Activated CD4-positive, alpha-beta memory T cell treated with anti-CD3 and anti-CD28 coated beads for 36 hours (primary cell): ENCODE measurements at regions not wholly inside any gene's neighbourhood (a gene's known extent, or its start where the extent isn't known, plus 50 kb on each side); places are given as distances from the start of the nearest gene placed in this dataset.
"Not testable (repeated sequence)": the region's sequence is repeated elsewhere in the genome, so short reads cannot be mapped to it uniquely, and the experiment has no call there.

Experiments used
- CTCF ChIA-PET: fragments of 350-600 bp; sonication (Branson Sonifier 250); formaldehyde crosslinking; loops from one replicate; lab custom pipeline; 2021; ENCODE audit warnings: antibody characterized with exemption, inconsistent platforms; lab: Charles Lee
- POLR2A ChIA-PET: fragments of 350-600 bp; sonication (Branson Sonifier 250); formaldehyde crosslinking; loops from one replicate; lab custom pipeline; 2021; ENCODE audit warnings: antibody characterized with exemption; lab: Charles Lee
- DNase-seq: peaks from one replicate; pipeline ENCODE4 v3.0.0-alpha.2; 2020
- H3K27ac Mint-ChIP-seq: one replicate; pipeline ENCODE4 v1.8.0; 2021; ENCODE audit warnings: mixed read lengths
- H3K27me3 Mint-ChIP-seq: one replicate; pipeline ENCODE4 v1.8.0; 2021; ENCODE audit warnings: mixed read lengths
- H3K36me3 Mint-ChIP-seq: one replicate; pipeline ENCODE4 v1.8.0; 2021; ENCODE audit warnings: mixed read lengths
- H3K4me1 Mint-ChIP-seq: one replicate; pipeline ENCODE4 v1.8.0; 2021; ENCODE audit warnings: low read depth, mixed read lengths
- H3K4me3 Mint-ChIP-seq: one replicate; pipeline ENCODE4 v1.8.0; 2021; ENCODE audit warnings: mild to moderate bottlenecking, mixed read lengths
- H3K9me3 Mint-ChIP-seq: one replicate; pipeline ENCODE4 v1.8.0; 2021; ENCODE audit warnings: mixed read lengths
- intact Hi-C: fragments of 100-400 bp; cut with micrococcal nuclease; formaldehyde crosslinking; loops from one replicate; pipeline ENCODE4 v1.15.1; 2023

- POLR2A ChIA-PET = no interaction called here
- H3K36me3 Mint-ChIP-seq = no peaks in the 10 kb centered on the region
These were observed 86.2 kb upstream of the PTPRK start for GRCh38 chr6:128606611-128607010.

GRCh38 chr6:128605961-128606360 lies 85.6 kb upstream of the PTPRK start:
- no peaks in the 10 kb centered on the region for H3K9me3 Mint-ChIP-seq
- no peak overlapping the region for H3K4me3 Mint-ChIP-seq
- DNase-seq = no peak
- intact Hi-C loops = no loop called here
- CTCF ChIA-PET = no interaction called here
- H3K27me3 Mint-ChIP-seq = no peaks in the 10 kb centered on the region
- no peaks in the 10 kb centered on the region for H3K36me3 Mint-ChIP-seq
- no peak overlapping the region for H3K27ac Mint-ChIP-seq
- POLR2A ChIA-PET = no interaction called here
- H3K4me1 Mint-ChIP-seq = no peaks in the 10 kb centered on the region

More at GRCh38 chr6:128606611-128607010, 86.2 kb upstream of the PTPRK start:
- Mint-ChIP-seq H3K27me3 (no peaks in the 10 kb centered on the region), H3K9me3 (no peaks in the 10 kb centered on the region), H3K27ac (no peak overlapping the region), H3K4me3 (no peak overlapping the region), H3K4me1 (no peaks in the 10 kb centered on the region)
- DNase-seq = no peak
- intact Hi-C loops = no loop called here
- CTCF ChIA-PET = no interaction called here

GRCh38 chr6:128601060-128601459 lies 80.7 kb upstream of the PTPRK start:
- Mint-ChIP-seq H3K36me3 (no peaks in the 10 kb centered on the region), H3K27me3 (peaks cover 12% of the 10 kb centered on the region), H3K4me3 (no peak overlapping the region), H3K4me1 (peaks cover 6% of the 10 kb centered on the region), H3K9me3 (no peaks in the 10 kb centered on the region), H3K27ac (no peak overlapping the region)
- POLR2A ChIA-PET = no interaction called here
- CTCF ChIA-PET = no interaction called here
- intact Hi-C loops = no loop called here
- no peak for DNase-seq

- no peak overlapping the region for H3K4me3 Mint-ChIP-seq
- POLR2A ChIA-PET = no interaction called here
- no peaks in the 10 kb centered on the region for H3K36me3 Mint-ChIP-seq
- H3K27me3 Mint-ChIP-seq = peaks cover 12% of the 10 kb centered on the region
- H3K27ac Mint-ChIP-seq = no peak overlapping the region
- no peak for DNase-seq
- intact Hi-C loops = no loop called here
- CTCF ChIA-PET = no interaction called here
- H3K4me1 Mint-ChIP-seq = peaks cover 6% of the 10 kb centered on the region
- no peaks in the 10 kb centered on the region for H3K9me3 Mint-ChIP-seq
These were observed 80.1 kb upstream of the PTPRK start for GRCh38 chr6:128600397-128600951.

- no peak for DNase-seq
- CTCF ChIA-PET = no interaction called here
These were observed 78.6 kb upstream of the PTPRK start for GRCh38 chr6:128599036-128599435.

GRCh38 chr6:128598571-128598970 lies 78.2 kb upstream of the PTPRK start:
- ChIA-PET CTCF (no interaction called here), POLR2A (no interaction called here)
- peaks cover 12% of the 10 kb centered on the region for H3K27me3 Mint-ChIP-seq
- no peak overlapping the region for H3K27ac Mint-ChIP-seq
- DNase-seq = no peak
- H3K4me3 Mint-ChIP-seq = no peak overlapping the region
- intact Hi-C loops = loop anchor here (1.0 kb wide), 1 partner anchor 58 kb away; no protein-coding TSS in a partner anchor
- H3K4me1 Mint-ChIP-seq = peaks cover 6% of the 10 kb centered on the region
- no peaks in the 10 kb centered on the region for H3K36me3 Mint-ChIP-seq
- no peaks in the 10 kb centered on the region for H3K9me3 Mint-ChIP-seq

More at GRCh38 chr6:128599036-128599435, 78.6 kb upstream of the PTPRK start:
- Mint-ChIP-seq H3K27ac (no peak overlapping the region), H3K27me3 (peaks cover 12% of the 10 kb centered on the region), H3K4me3 (no peak overlapping the region), H3K36me3 (no peaks in the 10 kb centered on the region), H3K4me1 (peaks cover 6% of the 10 kb centered on the region), H3K9me3 (no peaks in the 10 kb centered on the region)
- POLR2A ChIA-PET = no interaction called here
- intact Hi-C loops = no loop called here

GRCh38 chr6:128597956-128598355 lies 77.6 kb upstream of the PTPRK start:
- intact Hi-C loops = loop anchor here (1.0 kb wide), 1 partner anchor 58 kb away; no protein-coding TSS in a partner anchor
- Mint-ChIP-seq H3K27me3 (peaks cover 12% of the 10 kb centered on the region), H3K4me1 (peaks cover 6% of the 10 kb centered on the region), H3K27ac (no peak overlapping the region), H3K9me3 (no peaks in the 10 kb centered on the region), H3K4me3 (no peak overlapping the region), H3K36me3 (no peaks in the 10 kb centered on the region)
- no peak for DNase-seq
- ChIA-PET CTCF (no interaction called here), POLR2A (no interaction called here)

GRCh38 chr6:128597004-128597403 lies 76.6 kb upstream of the PTPRK start:
- no peak for DNase-seq
- Mint-ChIP-seq H3K36me3 (no peaks in the 10 kb centered on the region), H3K4me3 (no peak overlapping the region), H3K27me3 (peaks cover 12% of the 10 kb centered on the region), H3K4me1 (peaks cover 6% of the 10 kb centered on the region), H3K9me3 (no peaks in the 10 kb centered on the region), H3K27ac (no peak overlapping the region)
- ChIA-PET CTCF (no interaction called here), POLR2A (no interaction called here)
- intact Hi-C loops = no loop called here

- CTCF ChIA-PET = interaction anchor here (0.7 kb wide), 1 partner anchor 1345 kb away, joined by 6 read pairs; no protein-coding TSS in a partner anchor
- intact Hi-C loops = no loop called here
These were observed 75.1 kb upstream of the PTPRK start for GRCh38 chr6:128595544-128595943.

GRCh38 chr6:128586095-128586494 lies 65.7 kb upstream of the PTPRK start:
- ChIA-PET POLR2A (no interaction called here), CTCF (no interaction called here)
- intact Hi-C loops = no loop called here
- H3K4me3 Mint-ChIP-seq = no peak overlapping the region
- H3K27ac Mint-ChIP-seq = no peak overlapping the region
- no peak for DNase-seq
- H3K36me3 Mint-ChIP-seq = no peaks in the 10 kb centered on the region
- peaks cover 6% of the 10 kb centered on the region for H3K9me3 Mint-ChIP-seq
- peaks cover 12% of the 10 kb centered on the region for H3K27me3 Mint-ChIP-seq
- H3K4me1 Mint-ChIP-seq = no peaks in the 10 kb centered on the region

More at GRCh38 chr6:128595544-128595943, 75.1 kb upstream of the PTPRK start:
- no peaks in the 10 kb centered on the region for H3K9me3 Mint-ChIP-seq
- H3K4me1 Mint-ChIP-seq = peaks cover 3% of the 10 kb centered on the region
- H3K27me3 Mint-ChIP-seq = peaks cover 12% of the 10 kb centered on the region
- DNase-seq = no peak
- H3K36me3 Mint-ChIP-seq = no peaks in the 10 kb centered on the region
- POLR2A ChIA-PET = no interaction called here
- H3K4me3 Mint-ChIP-seq = no peak overlapping the region
- no peak overlapping the region for H3K27ac Mint-ChIP-seq

GRCh38 chr6:128580224-128581110 lies 60.1 kb upstream of the PTPRK start:
- Mint-ChIP-seq H3K4me3 (no peak overlapping the region), H3K9me3 (no peaks in the 10 kb centered on the region), H3K27me3 (peaks cover 12% of the 10 kb centered on the region), H3K36me3 (no peaks in the 10 kb centered on the region), H3K27ac (no peak overlapping the region), H3K4me1 (no peaks in the 10 kb centered on the region)
- intact Hi-C loops = no loop called here
- POLR2A ChIA-PET = no interaction called here
- DNase-seq = no peak
- CTCF ChIA-PET = no interaction called here

- H3K4me1 Mint-ChIP-seq, H3K9me3 Mint-ChIP-seq, H3K27ac Mint-ChIP-seq, intact Hi-C loops, H3K36me3 Mint-ChIP-seq, CTCF ChIA-PET, H3K4me3 Mint-ChIP-seq, POLR2A ChIA-PET, DNase-seq, H3K27me3 Mint-ChIP-seq: not testable (repeated sequence)
These were observed 54.9 kb upstream of the PTPRK start for GRCh38 chr6:128575254-128575653.
